ENCODE measurements at regions not wholly inside any gene's neighbourhood (a gene's known extent, or its start where the extent isn't known, plus 50 kb on each side); places are given as distances from the start of the nearest gene placed in this dataset.

- TF ChIP-seq CTCF (IDR thresholded peaks at IDR 0.05; ENCODE audit: insufficient read depth, low read length, poor library complexity, severe bottlenecking): no peak
- TF ChIP-seq EZH2phosphoT487 (conservative IDR thresholded peaks at IDR 0.05; ENCODE audit: low read length): no peak
These were observed 1158.9 kb upstream of the CELF2 start for GRCh38 chr10:9858816-9859215.
